Loucy (cell line): ENCODE measurements at regions not wholly inside any gene's neighbourhood (a gene's known extent, or its start where the extent isn't known, plus 50 kb on each side); places are given as distances from the start of the nearest gene placed in this dataset.

Experiments
- EZH2phosphoT487 ChIP-seq: fragments of 200-600 bp; IDR thresholded peaks from 2 replicates; pipeline ENCODE4 v1.6.1; 2018; ENCODE audit warnings: antibody characterized with exemption, mild to moderate bottlenecking, moderate library complexity, borderline replicate concordance
- TF ChIP-seq, protein P1 (sequence below): fragments of 200-600 bp; sonication (generic); conservative IDR thresholded peaks from 2 replicates; pipeline ENCODE4 v1.5.1; 2014; ENCODE audit warnings: mild to moderate bottlenecking, antibody characterized with exemption, low read length

DNA sequence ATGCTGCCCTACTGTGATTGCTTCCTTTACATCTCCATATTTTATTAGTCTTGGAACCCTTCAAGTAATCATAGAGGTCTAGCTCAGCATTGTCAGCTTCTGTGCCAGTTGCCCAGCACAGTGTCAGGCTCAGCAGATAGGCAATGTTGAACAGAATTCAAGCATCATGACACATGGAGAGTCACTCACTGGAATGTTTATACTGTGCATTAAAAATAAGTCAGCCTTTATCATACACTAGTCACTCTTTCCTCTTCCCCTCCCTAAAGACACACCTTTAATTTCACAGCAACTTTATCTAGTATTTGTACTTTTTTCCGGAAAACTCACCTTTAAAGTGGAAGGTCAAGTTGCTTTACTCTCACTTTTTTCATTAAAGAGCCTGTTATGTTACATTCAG, 253.8 kb upstream of the CDH11 start:
- TF ChIP-seq, protein P1, sequence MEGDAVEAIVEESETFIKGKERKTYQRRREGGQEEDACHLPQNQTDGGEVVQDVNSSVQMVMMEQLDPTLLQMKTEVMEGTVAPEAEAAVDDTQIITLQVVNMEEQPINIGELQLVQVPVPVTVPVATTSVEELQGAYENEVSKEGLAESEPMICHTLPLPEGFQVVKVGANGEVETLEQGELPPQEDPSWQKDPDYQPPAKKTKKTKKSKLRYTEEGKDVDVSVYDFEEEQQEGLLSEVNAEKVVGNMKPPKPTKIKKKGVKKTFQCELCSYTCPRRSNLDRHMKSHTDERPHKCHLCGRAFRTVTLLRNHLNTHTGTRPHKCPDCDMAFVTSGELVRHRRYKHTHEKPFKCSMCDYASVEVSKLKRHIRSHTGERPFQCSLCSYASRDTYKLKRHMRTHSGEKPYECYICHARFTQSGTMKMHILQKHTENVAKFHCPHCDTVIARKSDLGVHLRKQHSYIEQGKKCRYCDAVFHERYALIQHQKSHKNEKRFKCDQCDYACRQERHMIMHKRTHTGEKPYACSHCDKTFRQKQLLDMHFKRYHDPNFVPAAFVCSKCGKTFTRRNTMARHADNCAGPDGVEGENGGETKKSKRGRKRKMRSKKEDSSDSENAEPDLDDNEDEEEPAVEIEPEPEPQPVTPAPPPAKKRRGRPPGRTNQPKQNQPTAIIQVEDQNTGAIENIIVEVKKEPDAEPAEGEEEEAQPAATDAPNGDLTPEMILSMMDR = no peak
- TF ChIP-seq EZH2phosphoT487 = no peak
